COR-L47 (cell line): ENCODE measurements at regions not wholly inside any gene's neighbourhood (a gene's known extent, or its start where the extent isn't known, plus 50 kb on each side); places are given as distances from the start of the nearest gene placed in this dataset.

Source experiments
- DNase-seq: peaks from one replicate; lab custom pipeline; 2025; lab: John Stamatoyannopoulos, UW

DNA sequence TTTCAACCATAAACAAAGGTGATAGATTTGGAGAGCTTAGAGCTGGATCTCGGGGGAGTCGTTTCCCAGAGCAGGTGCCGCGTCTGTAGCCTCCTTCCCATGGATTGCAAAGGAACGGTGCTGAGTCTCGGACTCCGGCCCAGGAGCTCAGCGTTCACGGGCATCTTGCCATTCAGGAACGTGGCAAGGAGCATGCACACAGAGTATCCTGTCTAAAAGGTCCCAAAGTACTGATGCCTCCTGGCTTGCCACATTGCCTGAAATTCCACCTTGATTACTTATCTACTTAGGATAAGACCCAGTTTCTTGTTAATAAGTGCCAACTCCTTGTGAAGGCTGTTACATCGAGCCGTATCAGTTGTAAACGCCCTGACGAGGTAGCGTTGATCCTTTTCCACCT lies 197.8 kb upstream of the MYT1L start:
- no peak for DNase-seq

DNA sequence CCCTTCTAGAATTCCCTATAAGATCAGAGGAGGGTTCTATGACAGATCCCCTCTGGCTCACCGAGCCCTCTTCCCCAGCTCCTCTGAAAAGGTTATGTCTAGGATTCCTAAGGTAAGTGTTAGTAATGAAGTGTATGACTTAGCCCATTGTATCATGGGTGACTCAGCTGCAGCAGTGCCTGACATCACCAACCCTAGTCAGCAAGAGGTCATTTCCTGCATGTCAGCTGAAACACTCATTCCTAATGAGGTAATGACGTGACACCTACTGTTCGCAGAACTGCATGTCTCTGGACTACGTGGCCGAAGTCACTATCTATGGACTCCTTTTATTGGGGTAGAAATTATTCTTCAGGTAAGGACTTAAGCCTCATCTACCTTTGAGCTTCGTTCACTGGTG lies 196.1 kb upstream of the MYT1L start:
- DNase-seq, result no peak

DNA sequence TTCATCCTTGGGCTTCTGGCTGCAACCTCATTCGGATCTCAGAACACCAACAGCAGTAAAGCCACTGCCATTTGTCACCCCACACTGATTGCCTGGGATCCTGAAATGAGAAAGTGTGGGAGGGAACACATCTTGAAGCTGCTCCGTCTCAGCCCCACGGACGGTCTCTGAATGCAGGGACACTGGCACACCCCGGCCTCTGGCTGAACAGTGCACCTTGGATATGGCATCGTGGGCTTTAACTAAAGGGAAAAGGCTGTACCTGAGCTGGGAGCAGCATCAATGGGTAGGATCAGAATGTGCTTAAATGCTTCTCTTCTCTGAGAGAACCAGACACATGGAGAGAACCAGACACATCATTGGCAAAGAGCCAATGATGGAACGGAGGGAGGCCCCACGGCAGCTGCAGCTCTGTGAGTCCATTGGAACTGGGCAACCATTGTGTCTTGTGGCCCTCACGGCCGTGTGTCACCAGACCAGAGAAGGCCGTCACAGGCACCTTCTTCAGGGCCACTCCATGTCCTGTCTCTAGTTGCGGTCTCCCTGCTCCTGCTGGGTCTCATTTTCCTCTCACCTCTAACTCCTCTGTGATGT lies 193.4 kb upstream of the MYT1L start:
- DNase-seq, result no peak

DNA sequence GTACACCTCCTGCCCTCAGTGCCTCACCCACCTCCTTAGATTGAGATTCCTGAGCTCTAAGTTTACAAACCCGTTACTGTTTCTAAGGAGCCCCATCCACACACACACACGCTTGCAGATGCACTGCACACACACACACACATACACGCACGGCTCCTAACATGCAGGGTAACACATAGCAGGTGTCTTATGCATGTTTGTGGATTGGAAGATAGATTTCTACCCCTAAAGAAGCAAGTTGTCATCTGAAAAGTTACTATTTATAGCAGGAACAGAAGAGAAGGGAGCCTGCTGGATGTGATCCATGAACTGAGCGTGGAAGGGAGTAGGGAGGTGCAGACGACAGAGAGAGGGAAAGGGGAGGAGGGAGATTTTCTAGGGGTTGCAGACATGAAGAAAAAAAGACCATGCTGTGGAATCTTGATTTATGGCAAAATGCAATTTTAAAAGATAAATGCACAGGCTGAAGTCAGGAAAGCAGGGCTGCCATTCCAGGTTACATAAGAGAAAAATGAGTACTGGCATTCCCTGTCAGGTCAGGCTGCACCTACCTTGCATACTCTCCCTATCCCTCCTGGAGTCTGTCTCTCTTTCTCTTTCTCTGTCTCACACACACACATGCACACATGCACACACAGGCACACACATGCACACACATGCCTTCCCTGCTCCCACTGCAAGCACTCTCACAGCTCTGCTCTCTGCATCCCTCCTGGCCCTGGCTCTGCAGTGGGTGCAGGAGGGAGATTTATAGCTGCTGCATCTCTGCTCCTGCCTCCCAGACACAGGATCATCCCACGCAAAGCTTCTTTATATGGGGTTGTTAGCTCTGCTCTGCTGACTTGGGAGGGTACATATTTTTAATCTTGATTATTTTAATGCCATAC lies 192.6 kb upstream of the MYT1L start:
- DNase-seq, result no peak

DNA sequence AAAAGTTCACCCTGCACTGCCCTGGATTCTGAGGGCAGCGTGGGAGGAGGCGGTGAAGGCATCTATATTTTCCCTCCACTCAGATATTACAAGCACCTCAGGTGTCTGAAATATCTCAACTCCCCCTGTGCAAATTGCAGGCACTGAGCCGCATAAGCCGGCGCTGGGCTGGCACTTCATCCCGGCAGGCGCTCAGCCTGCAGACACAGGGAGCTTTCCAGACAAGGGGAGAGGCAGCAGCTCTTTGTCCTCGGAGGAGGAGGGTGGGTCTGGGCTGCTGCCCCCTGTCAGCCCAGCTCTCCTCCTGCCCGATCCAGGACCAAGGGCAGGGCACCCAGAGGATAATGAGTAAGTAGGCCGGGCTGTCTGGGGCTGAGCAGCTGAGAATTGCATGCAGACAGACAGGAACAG lies 189.3 kb upstream of the MYT1L start:
- no peak for DNase-seq

DNA sequence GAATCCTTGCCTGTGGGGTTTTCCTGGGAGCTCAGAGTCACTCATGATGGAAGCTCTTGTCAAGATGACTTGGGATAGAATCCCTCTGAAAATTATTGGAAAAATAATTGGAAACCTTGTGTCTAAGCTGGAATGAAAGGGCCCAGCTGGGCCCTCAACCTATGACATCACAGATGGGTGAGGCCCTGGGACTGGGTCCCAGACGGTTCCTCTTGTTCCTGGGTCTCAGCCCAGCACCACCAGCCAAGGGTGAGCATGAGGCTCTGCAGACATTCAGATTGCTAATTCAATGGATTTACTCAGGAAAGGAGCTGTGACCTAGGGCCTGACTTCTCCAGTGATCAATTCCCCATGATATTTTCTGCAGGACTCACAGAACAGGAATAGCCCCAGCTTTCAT lies 188.3 kb upstream of the MYT1L start:
- no peak for DNase-seq

DNA sequence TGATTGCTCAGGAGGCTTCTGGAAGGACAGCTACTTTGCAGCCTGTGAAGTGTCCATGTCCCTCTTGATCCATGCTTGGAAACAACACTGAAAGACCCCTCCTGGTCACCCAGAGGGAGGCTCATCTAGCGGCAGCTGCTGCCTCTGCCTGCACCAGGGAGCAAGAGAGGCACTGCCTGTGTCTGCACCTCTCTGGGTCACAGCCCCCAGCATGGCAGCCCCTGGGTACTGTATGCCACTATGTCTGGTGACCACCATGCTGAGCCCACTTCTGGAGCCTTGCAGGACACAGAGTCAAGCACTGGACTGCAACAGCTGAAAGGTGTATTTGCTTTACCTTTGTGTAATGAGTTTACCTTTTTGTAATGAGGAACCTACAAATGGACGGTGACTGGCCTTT lies 186.3 kb upstream of the MYT1L start:
- DNase-seq, result no peak

DNA sequence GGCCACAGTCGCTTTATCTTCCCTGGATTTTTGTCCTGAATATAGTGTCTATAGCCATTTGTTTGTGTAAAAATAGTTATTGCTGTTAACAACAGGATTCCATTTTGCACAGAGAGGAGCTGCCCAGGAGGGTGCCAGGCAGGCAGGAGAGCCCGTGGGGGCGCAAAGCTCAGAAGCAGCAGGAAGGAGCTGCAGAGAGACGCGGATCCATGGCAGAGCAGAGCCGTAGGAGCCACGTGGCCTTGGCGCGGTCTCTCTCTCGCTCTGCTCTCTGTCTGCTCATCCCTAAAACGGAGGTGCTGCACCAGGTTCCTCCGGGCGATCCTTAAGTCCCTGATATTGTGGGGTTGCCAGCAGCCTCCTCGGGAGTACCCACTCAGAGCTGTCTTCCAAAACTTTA lies 185.3 kb upstream of the MYT1L start:
- no peak for DNase-seq

DNA sequence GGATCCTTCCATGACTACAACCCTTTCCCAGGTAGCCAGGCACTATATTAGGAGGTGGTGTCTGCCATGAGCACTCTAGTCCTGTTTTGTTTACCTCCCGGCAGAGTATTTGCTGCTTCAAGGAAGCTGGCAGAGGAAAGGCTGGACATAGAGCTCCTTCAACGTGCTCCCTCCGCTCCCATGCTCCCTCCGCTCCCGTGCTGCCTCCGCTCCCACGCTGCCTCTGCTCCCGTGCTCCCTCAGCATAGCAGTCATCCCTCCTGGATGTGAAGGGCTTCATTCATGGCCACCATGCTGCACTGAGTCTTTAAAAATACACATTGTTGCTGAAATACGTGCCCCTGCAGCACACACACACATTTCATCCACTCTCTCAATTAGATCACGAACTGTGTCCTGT lies 181.9 kb upstream of the MYT1L start:
- no peak for DNase-seq

DNA sequence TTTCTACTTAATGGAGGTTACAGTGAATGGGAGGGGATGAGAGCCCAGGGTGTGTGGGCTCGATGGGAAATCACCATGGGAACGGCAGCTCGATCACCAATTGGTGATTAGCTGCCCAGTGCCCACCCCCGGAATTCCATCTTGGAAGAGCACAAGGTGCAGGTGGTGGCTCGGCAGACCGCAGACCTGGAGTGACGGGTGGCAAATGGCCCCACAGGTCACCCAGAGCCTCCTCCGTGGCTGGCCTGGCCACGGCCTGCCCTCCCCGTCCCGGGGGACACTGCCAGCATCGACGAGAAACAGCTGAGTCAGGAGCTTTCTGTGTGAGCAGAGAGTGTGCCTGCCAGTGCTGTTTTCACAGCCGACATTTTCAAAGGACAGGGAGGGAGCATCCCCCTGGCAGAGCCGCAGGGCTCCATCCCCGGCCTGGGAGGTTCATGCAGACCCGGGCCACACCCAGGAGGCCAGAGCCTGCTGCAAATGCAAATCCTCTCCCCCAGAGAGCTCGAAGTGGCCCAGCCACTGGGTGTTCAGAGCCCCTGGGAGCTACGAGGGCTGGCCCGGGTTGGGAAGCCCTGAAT lies 176.4 kb upstream of the MYT1L start:
- no peak for DNase-seq

DNA sequence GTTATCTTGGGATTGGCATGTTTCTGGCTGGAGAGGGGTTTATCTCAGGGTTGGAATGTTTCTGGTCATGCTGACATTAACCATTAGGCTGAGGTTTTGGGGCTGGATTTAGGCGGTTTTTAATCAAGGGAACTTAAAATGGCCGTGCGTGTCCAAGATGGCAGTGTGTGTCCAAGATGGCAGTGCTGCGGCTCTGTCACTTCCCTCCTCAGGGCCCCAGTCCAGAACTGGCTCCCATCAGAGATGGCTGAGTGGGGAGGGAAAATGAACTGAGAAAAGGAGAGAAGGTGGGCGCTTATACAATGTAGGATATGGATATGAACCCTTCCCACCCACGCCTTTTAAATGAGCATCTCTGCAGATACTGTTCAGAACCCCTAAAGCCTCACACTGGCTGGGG lies 175.5 kb upstream of the MYT1L start:
- no peak for DNase-seq

DNA sequence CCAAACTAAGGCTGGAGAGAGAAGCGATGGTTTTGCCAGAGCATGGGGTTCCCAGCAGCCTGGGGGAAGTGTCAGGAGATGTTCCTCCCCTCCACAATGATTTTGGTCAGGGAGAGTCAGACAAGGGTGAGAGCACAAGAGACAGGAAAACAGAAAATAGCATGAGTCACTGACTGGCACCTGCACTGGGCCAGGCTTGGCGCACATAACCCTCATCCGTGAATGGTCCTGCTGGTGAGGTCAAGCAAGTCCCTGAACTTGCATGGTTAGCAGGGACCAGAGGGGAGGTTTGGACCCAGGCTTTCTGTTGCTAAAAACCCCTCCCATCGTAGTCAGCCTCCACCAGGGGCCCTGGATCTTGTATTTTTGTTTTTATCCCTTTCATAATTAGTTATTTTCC lies 174.5 kb upstream of the MYT1L start:
- no peak for DNase-seq

DNA sequence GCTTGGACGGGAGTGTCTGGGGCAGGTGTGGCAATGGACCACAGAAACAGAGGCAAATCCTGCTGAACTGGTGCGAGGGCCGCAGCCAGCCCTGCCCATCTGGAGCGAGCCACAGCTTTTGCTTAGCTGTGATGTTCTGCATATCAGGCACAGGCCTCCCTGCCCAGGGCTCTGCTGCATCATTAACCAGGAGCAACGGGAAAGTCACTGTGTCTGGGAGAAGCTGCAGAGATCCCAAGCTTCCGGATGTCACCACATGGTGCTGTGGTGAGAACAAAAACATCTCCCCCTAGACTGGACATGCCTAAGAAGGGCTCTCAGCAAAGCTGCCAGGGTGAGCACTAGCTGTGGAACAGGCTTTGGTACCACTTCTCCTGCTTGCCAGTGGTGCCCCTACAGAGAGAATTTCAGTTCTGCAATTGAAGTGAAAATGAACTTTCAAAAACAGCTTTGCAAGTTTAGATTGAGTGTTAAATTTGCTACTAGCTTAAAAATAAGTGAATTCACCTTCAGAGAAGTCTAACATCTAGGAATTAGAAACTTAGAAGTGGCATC lies 172.9 kb upstream of the MYT1L start:
- no peak for DNase-seq

DNA sequence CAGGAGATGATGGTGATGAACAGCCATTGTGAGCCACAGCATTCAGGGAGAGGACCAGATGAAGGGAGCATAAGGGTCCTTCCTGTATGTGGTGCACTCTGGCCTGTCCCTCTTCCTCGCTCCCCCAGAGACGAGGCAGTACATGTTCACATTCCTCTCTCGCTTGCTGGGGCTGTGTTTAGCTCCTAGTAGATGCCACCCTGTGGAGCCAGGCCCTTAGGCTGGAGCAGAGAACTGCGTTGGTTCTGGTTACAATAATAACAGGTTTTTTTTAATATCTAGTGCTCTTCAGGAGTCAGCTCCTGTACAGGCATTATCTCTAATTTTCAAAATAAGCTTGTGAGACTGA lies 171.1 kb upstream of the MYT1L start:
- DNase-seq, result no peak

DNA sequence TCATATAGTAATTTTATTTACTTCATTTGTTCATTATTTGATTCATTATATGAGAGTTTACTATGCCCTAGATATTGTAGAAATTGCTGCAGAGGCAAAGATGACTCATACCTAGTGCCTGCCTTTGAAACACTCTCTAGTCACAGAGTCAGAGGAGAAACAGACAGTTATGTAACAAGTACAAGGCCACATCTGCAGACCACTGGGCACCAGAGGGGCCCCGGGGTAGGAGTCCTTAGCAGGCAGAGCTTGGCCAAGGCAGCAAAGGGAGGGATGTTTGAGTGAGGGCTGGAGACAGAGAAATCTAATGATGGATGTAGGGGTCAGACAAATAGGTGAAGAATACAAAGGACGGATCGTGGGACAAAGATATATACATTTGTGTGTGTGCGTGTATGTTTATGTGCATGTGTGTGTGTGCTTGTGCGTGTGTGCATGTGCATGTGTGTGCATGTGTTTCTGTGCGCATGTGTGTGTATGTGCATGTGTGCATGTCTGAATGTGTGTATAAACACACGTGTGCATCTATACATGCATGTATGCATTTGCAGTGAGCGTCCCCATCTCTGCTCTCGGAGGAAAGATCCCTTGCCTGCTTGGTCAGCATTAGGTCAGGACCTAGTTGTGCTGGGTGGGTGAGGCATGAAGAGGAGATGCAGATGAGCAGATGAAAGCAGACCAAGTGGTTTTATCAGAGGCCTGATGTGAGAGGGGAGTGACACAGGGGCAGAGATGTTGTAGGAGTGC lies 170.6 kb upstream of the MYT1L start:
- no peak for DNase-seq

DNA sequence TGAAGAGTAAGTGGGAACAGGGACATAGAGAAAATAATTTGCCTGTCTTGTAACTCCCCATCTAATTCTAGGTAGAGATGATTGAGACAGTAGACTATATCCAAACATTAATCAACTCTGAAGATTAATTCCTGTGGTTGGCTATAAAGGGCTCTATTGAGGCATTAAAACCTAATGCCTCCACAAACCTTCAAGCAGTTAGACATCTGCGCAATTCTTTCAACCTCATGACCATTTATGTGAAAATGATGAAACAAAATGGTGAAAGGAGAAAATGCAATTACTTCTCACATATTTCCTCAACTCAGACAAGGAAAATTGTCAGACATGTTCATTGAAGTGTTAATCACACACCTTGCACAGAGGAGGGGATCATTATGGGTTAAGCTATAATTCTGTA lies 164.5 kb upstream of the MYT1L start:
- no peak for DNase-seq

DNA sequence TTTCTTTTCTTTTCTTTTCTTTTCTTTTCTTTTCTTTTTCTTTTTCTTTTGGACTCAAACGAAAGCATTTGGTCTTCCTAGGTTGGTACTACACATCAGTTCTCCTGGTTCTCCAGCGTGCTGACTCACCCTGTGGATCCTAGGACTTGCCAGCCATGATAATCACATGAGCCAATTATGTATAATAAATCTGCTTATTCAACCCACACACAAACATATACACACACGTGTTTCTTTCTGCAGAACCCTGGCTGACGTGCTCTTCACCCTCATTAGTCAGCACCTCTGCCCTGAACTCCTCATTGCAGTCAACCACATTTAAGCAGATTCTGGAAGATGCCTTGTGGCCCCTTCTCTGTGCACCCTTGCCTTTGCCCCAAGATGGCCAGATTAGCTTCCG lies 162.4 kb upstream of the MYT1L start:
- DNase-seq, result no peak

DNA sequence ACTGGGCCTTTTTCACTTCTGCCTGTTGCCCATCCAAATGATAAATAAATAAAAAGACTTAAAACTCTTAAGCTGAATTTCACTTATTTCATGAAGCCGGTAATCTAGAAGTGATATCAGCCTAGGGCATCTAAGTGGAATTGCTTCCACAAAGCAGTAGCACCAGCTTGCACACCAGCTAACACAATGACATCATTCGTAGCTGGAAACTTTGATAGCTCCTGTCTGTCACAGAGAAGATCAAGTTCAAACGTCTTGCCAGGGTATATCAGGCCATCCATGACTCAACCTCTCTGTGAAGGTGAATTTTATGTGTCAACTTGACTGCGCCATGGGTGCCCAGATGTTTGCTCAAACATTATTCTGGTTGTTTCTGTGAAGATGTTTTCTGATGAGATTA lies 161.7 kb upstream of the MYT1L start:
- no peak for DNase-seq

DNA sequence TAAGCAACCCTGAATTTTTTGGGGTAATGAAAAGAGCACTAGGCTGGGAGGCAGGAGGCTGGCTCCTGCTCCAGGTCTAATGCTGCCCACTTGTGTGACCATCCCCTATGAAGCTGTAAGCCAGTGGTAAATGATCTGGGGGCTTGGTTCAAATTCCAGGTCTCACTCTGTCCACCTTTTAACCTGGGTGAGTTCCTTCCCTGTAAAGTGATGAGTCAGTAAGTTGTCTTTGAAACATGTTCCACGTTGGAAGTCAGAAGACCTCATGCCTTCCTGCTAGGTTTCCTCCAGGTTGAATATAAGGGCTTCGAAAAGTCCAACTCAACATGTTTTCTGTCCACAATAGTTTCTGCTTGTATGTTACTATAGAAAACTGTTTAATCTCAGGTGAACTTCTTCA lies 160.9 kb upstream of the MYT1L start:
- no peak for DNase-seq

DNA sequence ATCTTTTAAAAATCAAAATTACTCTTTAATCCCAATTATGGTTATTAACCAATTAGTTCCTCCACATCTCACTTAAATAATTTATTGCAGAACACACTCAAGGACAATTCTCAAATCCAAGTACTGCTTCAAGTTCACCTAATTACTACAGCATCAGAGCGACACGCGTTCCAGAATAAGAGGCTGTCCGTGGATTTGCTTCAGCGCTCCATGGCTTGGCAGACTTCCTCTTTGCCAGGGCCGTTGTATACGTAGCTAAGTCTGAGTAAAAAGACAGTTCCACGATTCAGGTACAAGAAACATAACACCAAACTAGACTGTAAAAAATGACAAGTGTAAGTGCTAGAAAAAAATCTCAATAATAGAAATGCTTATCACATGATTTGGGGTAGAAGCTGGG lies 153.2 kb upstream of the MYT1L start:
- DNase-seq, result no peak

DNA sequence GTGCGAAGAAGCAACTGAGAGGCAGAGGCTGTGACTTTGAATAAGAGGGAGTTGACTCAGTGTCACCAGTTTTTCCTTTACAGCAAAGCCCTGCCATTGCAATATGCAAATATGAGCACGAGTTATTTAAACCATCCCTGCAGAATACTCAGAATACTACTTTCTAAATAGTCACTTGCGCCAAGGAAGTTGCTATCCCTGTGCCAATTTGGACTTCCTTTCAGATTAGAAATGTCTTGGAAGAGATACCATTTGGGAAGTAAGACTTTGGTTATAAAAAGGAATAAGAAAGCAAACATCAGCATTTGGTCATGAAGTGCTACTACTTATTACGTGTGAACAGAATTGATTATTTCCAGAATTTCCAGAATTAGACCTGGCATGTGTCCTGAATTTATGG lies 151.8 kb upstream of the MYT1L start:
- DNase-seq, result no peak

DNA sequence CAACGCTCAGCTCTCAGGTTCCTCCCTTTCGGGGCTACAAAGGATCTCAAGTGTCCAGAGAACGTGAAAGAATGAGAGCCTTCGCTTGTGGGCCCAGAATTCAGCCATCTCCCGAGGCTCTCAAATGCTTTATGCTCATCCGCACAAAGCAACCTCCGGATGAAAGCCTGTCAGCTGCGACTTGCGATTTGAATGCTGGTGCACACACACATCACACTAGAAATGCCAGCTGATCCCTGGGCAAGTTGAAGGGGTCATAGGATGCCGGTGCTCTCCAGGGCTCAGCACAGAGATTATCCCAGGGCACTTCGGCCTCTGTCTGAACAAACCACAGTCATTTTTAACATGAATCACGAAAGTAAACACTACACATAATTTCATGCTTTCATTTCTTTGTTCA lies 141.8 kb upstream of the MYT1L start:
- DNase-seq, result no peak

DNA sequence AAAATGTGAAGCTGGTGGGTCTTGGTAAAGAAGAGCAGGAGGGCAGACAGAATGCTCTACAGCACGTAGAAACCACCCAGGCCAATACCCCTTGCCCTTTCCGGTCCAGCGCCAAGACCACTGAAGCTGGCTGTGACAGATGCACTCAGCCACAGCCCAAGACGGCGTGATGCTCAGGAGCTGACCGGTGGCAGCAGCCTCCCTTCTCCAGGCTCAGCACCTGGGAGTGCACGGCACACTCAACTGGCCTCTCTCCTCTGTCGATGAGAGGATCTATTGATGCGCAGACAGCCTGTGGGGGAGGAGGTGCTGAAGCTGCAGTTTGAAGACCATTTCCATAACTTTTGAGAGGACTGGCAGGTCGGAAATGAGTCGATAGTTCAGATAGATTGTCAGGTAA lies 141.0 kb upstream of the MYT1L start:
- DNase-seq, result no peak
